SK-N-SH treated with all-trans-retinoic acid at 6 μM for 48 hours (cell line): ENCODE measurements at regions not wholly inside any gene's neighbourhood (a gene's known extent, or its start where the extent isn't known, plus 50 kb on each side); places are given as distances from the start of the nearest gene placed in this dataset.

Experiments
- ATAC-seq: fragments of 200-7000 bp; cut with Tn5 transposase; 3 replicates; pipeline ENCODE4 v1.9.1; 2020; ENCODE audit warnings: mild to moderate bottlenecking, moderate library complexity
- ARNTL ChIP-seq: fragments of 450-650 bp; formaldehyde crosslinking; IDR thresholded peaks from 2 replicates; pipeline ENCODE4 v1.5.0; 2020; ENCODE audit warnings: low read depth, mild to moderate bottlenecking, moderate library complexity, borderline replicate concordance
- CREB5 ChIP-seq: fragments of 250-450 bp; sonication (Bioruptor Pico); IDR thresholded peaks from 2 replicates; pipeline ENCODE4 v1.5.1; 2020; ENCODE audit warnings: low read depth, mild to moderate bottlenecking, moderate library complexity
- CSDC2 ChIP-seq: fragments of 250-450 bp; sonication (Bioruptor Pico); IDR thresholded peaks from 2 replicates; pipeline ENCODE4 v1.5.0; 2020; ENCODE audit warnings: mild to moderate bottlenecking, moderate library complexity
- ESRRG ChIP-seq: fragments of 250-450 bp; sonication (Bioruptor Pico); IDR thresholded peaks from 2 replicates; pipeline ENCODE4 v1.6.1; 2021; ENCODE audit warnings: mild to moderate bottlenecking
- ISL1 ChIP-seq: fragments of 250-450 bp; sonication (Bioruptor Pico); IDR thresholded peaks from 2 replicates; pipeline ENCODE4 v2.1.2; 2022; ENCODE audit warnings: mild to moderate bottlenecking, moderate library complexity
- OSR1 ChIP-seq: fragments of 250-450 bp; sonication (Bioruptor Pico); IDR thresholded peaks from 2 replicates; pipeline ENCODE4 v1.8.0; 2022; ENCODE audit warnings: moderate library complexity, mild to moderate bottlenecking, inconsistent platforms
- PATZ1 ChIP-seq: fragments of 250-450 bp; sonication (Bioruptor Pico); IDR thresholded peaks from 2 replicates; pipeline ENCODE4 v1.8.0; 2020; ENCODE audit warnings: mild to moderate bottlenecking, moderate library complexity, borderline replicate concordance
- POU6F1 ChIP-seq: fragments of 250-450 bp; sonication (Bioruptor Pico); IDR thresholded peaks from 2 replicates; pipeline ENCODE4 v1.8.0; 2021; ENCODE audit warnings: low read depth, mild to moderate bottlenecking, moderate library complexity, borderline replicate concordance
- PPARA ChIP-seq: fragments of 250-450 bp; sonication (Bioruptor Pico); IDR thresholded peaks from 2 replicates; pipeline ENCODE4 v1.5.0; 2020; ENCODE audit warnings: mild to moderate bottlenecking, borderline replicate concordance
- SNAI2 ChIP-seq: fragments of 250-450 bp; sonication (Bioruptor Pico); IDR thresholded peaks from 2 replicates; pipeline ENCODE4 v1.5.0; 2020; ENCODE audit warnings: mild to moderate bottlenecking, moderate library complexity
- TCF4 ChIP-seq: fragments of 250-450 bp; sonication (Bioruptor Pico); IDR thresholded peaks from 2 replicates; pipeline ENCODE4 v1.8.0; 2021; ENCODE audit warnings: mild to moderate bottlenecking, moderate library complexity, borderline replicate concordance
- TSHZ2 ChIP-seq: fragments of 250-450 bp; sonication (Bioruptor Pico); IDR thresholded peaks from 2 replicates; pipeline ENCODE4 v1.5.0; 2020; ENCODE audit warnings: mild to moderate bottlenecking, moderate library complexity
- ZFP3 ChIP-seq: fragments of 250-450 bp; sonication (Bioruptor Pico); IDR thresholded peaks from 2 replicates; pipeline ENCODE4 v1.5.0; 2020; ENCODE audit warnings: mild to moderate bottlenecking, moderate library complexity
- ZFP30 ChIP-seq: fragments of 450-650 bp; formaldehyde crosslinking; IDR thresholded peaks from 2 replicates; pipeline ENCODE4 v1.5.0; 2022; ENCODE audit warnings: mild to moderate bottlenecking, moderate library complexity
- ZNF70 ChIP-seq: fragments of 450-650 bp; formaldehyde crosslinking; IDR thresholded peaks from 2 replicates; pipeline ENCODE4 v1.5.0; 2020; ENCODE audit warnings: mild to moderate bottlenecking, moderate library complexity
- ZNF8 ChIP-seq: fragments of 450-650 bp; formaldehyde crosslinking; IDR thresholded peaks from 2 replicates; pipeline ENCODE4 v1.5.0; 2020; ENCODE audit warnings: mild to moderate bottlenecking, moderate library complexity

- no peak for ATAC-seq
- TF ChIP-seq TSHZ2 (CRISPR knock-in tag): no peak
- TF ChIP-seq POU6F1 (CRISPR knock-in tag): no peak
- TF ChIP-seq ESRRG (CRISPR knock-in tag): no peak
- no peak for TF ChIP-seq PATZ1 (CRISPR knock-in tag)
- no peak for TF ChIP-seq PPARA (CRISPR knock-in tag)
- no peak for TF ChIP-seq OSR1 (CRISPR knock-in tag)
- TF ChIP-seq CREB5: no peak
- no peak for TF ChIP-seq ISL1 (CRISPR knock-in tag)
- TF ChIP-seq ARNTL: no peak
- TF ChIP-seq CSDC2 (CRISPR knock-in tag): no peak
- TF ChIP-seq ZFP30 (CRISPR knock-in tag): no peak
- TF ChIP-seq ZNF8 (CRISPR knock-in tag): no peak
- TF ChIP-seq TCF4 (CRISPR knock-in tag): no peak
Measured at GRCh38 chr17:12313786-12314185, 293.1 kb downstream of the MAP2K4 start.

- TF ChIP-seq ZNF70 (CRISPR knock-in tag): no peak
- TF ChIP-seq ESRRG (CRISPR knock-in tag): no peak
- no peak for TF ChIP-seq ZFP3 (CRISPR knock-in tag)
- TF ChIP-seq SNAI2 (CRISPR knock-in tag): no peak
- no peak for TF ChIP-seq ZNF8 (CRISPR knock-in tag)
- no peak for TF ChIP-seq CREB5
- no peak for TF ChIP-seq TSHZ2 (CRISPR knock-in tag)
- no peak for TF ChIP-seq POU6F1 (CRISPR knock-in tag)
- ATAC-seq: no peak
Measured at GRCh38 chr17:12316021-12316420, 295.3 kb downstream of the MAP2K4 start.
